ENCODE measurements at regions not wholly inside any gene's neighbourhood (a gene's known extent, or its start where the extent isn't known, plus 50 kb on each side); places are given as distances from the start of the nearest gene placed in this dataset.

- Histone ChIP-seq H3K27ac (ENCODE audit: low read depth in 2 of 2, low read length in 1 of 2) (no peak overlapping the region), H3K9me3 (ENCODE audit: control insufficient read depth in 2 of 2, insufficient read depth in 1 of 2, low read depth in 1 of 2, low read length in 1 of 2) (peaks cover 0 to 2% of the 10 kb centered on the region in 2 donors), H3K36me3 (ENCODE audit: control insufficient read depth in 2 of 2, insufficient read depth in 2 of 2, low read length in 1 of 2) (no peaks in the 10 kb centered on the region), H3K4me1 (ENCODE audit: control insufficient read depth in 2 of 2, insufficient read depth in 2 of 2, low read length in 1 of 2) (no peaks in the 10 kb centered on the region), H3K27me3 (ENCODE audit: control insufficient read depth in 1 of 2, insufficient read depth in 2 of 2, low read length in 2 of 2) (no peaks in the 10 kb centered on the region), H3K4me3 (ENCODE audit: low read depth in 1 of 2, low read length in 2 of 2) (no peak overlapping the region)
- WGBS, 2 donors: 74 to 77% methylated on average over 1 of the region's 1 CpG
These were observed 624.3 kb upstream of the FANCL start for GRCh38 chr2:58865436-58865835.

- Histone ChIP-seq H3K9me3 (ENCODE audit: control insufficient read depth in 2 of 2, insufficient read depth in 1 of 2, low read depth in 1 of 2, low read length in 1 of 2) (no peaks in the 10 kb centered on the region), H3K4me3 (ENCODE audit: low read depth in 1 of 2, low read length in 2 of 2) (no peak overlapping the region), H3K27me3 (ENCODE audit: control insufficient read depth in 1 of 2, insufficient read depth in 2 of 2, low read length in 2 of 2) (no peaks in the 10 kb centered on the region), H3K36me3 (ENCODE audit: control insufficient read depth in 2 of 2, insufficient read depth in 2 of 2, low read length in 1 of 2) (no peaks in the 10 kb centered on the region), H3K27ac (ENCODE audit: low read depth in 2 of 2, low read length in 1 of 2) (no peak overlapping the region), H3K4me1 (ENCODE audit: control insufficient read depth in 2 of 2, insufficient read depth in 2 of 2, low read length in 1 of 2) (no peaks in the 10 kb centered on the region)
- WGBS, 2 donors: 67 to 74% methylated on average over 3 of the region's 3 CpGs
These were observed 621.1 kb upstream of the FANCL start for GRCh38 chr2:58862244-58862643.

GRCh38 chr2:58860586-58860985 is 619.5 kb upstream of the FANCL start:
- WGBS, 2 donors: 30 to 56% methylated on average over 1 of the region's 1 CpG
- Histone ChIP-seq H3K4me1 (ENCODE audit: control insufficient read depth in 2 of 2, insufficient read depth in 2 of 2, low read length in 1 of 2) (no peaks in the 10 kb centered on the region), H3K4me3 (ENCODE audit: low read depth in 1 of 2, low read length in 2 of 2) (no peak overlapping the region), H3K36me3 (ENCODE audit: control insufficient read depth in 2 of 2, insufficient read depth in 2 of 2, low read length in 1 of 2) (no peaks in the 10 kb centered on the region), H3K9me3 (ENCODE audit: control insufficient read depth in 2 of 2, insufficient read depth in 1 of 2, low read depth in 1 of 2, low read length in 1 of 2) (no peaks in the 10 kb centered on the region), H3K27me3 (ENCODE audit: control insufficient read depth in 1 of 2, insufficient read depth in 2 of 2, low read length in 2 of 2) (no peaks in the 10 kb centered on the region), H3K27ac (ENCODE audit: low read depth in 2 of 2, low read length in 1 of 2) (no peak overlapping the region)

- Histone ChIP-seq H3K4me3 (ENCODE audit: low read depth in 1 of 2, low read length in 2 of 2) (no peak overlapping the region), H3K4me1 (ENCODE audit: control insufficient read depth in 2 of 2, insufficient read depth in 2 of 2, low read length in 1 of 2) (no peaks in the 10 kb centered on the region), H3K27ac (ENCODE audit: low read depth in 2 of 2, low read length in 1 of 2) (no peak overlapping the region), H3K36me3 (ENCODE audit: control insufficient read depth in 2 of 2, insufficient read depth in 2 of 2, low read length in 1 of 2) (no peaks in the 10 kb centered on the region), H3K9me3 (ENCODE audit: control insufficient read depth in 2 of 2, insufficient read depth in 1 of 2, low read depth in 1 of 2, low read length in 1 of 2) (no peaks in the 10 kb centered on the region), H3K27me3 (ENCODE audit: control insufficient read depth in 1 of 2, insufficient read depth in 2 of 2, low read length in 2 of 2) (no peaks in the 10 kb centered on the region)
- WGBS, 2 donors: 70 to 73% methylated on average over 6 of the region's 6 CpGs
These were observed 615.0 kb upstream of the FANCL start for GRCh38 chr2:58856100-58856499.

- WGBS, 2 donors: 57 to 59% methylated on average over 2 of the region's 2 CpGs
- H3K27ac ChIP-seq (ENCODE audit: low read depth in 2 of 2, low read length in 1 of 2): no peak overlapping the region
- H3K4me1 ChIP-seq (ENCODE audit: control insufficient read depth in 2 of 2, insufficient read depth in 2 of 2, low read length in 1 of 2): no peaks in the 10 kb centered on the region
- H3K4me3 ChIP-seq (ENCODE audit: low read depth in 1 of 2, low read length in 2 of 2): no peak overlapping the region
- no peaks in the 10 kb centered on the region for H3K27me3 ChIP-seq (ENCODE audit: control insufficient read depth in 1 of 2, insufficient read depth in 2 of 2, low read length in 2 of 2)
- H3K9me3 ChIP-seq (ENCODE audit: control insufficient read depth in 2 of 2, insufficient read depth in 1 of 2, low read depth in 1 of 2, low read length in 1 of 2): no peaks in the 10 kb centered on the region
- no peaks in the 10 kb centered on the region for H3K36me3 ChIP-seq (ENCODE audit: control insufficient read depth in 2 of 2, insufficient read depth in 2 of 2, low read length in 1 of 2)
These were observed 612.3 kb upstream of the FANCL start for GRCh38 chr2:58853420-58853819.

GRCh38 chr2:58852905-58853304 is 611.8 kb upstream of the FANCL start:
- no peak overlapping the region for H3K27ac ChIP-seq (ENCODE audit: low read depth in 2 of 2, low read length in 1 of 2)
- no peaks in the 10 kb centered on the region for H3K36me3 ChIP-seq (ENCODE audit: control insufficient read depth in 2 of 2, insufficient read depth in 2 of 2, low read length in 1 of 2)
- no peak overlapping the region for H3K4me3 ChIP-seq (ENCODE audit: low read depth in 1 of 2, low read length in 2 of 2)
- no peaks in the 10 kb centered on the region for H3K27me3 ChIP-seq (ENCODE audit: control insufficient read depth in 1 of 2, insufficient read depth in 2 of 2, low read length in 2 of 2)
- no peaks in the 10 kb centered on the region for H3K4me1 ChIP-seq (ENCODE audit: control insufficient read depth in 2 of 2, insufficient read depth in 2 of 2, low read length in 1 of 2)
- no peaks in the 10 kb centered on the region for H3K9me3 ChIP-seq (ENCODE audit: control insufficient read depth in 2 of 2, insufficient read depth in 1 of 2, low read depth in 1 of 2, low read length in 1 of 2)

GRCh38 chr2:58852243-58852642 is 611.1 kb upstream of the FANCL start:
- H3K4me3 ChIP-seq (ENCODE audit: low read depth in 1 of 2, low read length in 2 of 2): no peak overlapping the region
- H3K27ac ChIP-seq (ENCODE audit: low read depth in 2 of 2, low read length in 1 of 2): no peak overlapping the region
- no peaks in the 10 kb centered on the region for H3K27me3 ChIP-seq (ENCODE audit: control insufficient read depth in 1 of 2, insufficient read depth in 2 of 2, low read length in 2 of 2)
- no peaks in the 10 kb centered on the region for H3K4me1 ChIP-seq (ENCODE audit: control insufficient read depth in 2 of 2, insufficient read depth in 2 of 2, low read length in 1 of 2)
- 38 to 57% methylated on average over 5 of the region's 5 CpGs for WGBS, 2 donors
- no peaks in the 10 kb centered on the region for H3K9me3 ChIP-seq (ENCODE audit: control insufficient read depth in 2 of 2, insufficient read depth in 1 of 2, low read depth in 1 of 2, low read length in 1 of 2)
- no peaks in the 10 kb centered on the region for H3K36me3 ChIP-seq (ENCODE audit: control insufficient read depth in 2 of 2, insufficient read depth in 2 of 2, low read length in 1 of 2)

- 69 to 77% methylated on average over 2 of the region's 2 CpGs for WGBS, 2 donors
- no peaks in the 10 kb centered on the region for H3K9me3 ChIP-seq (ENCODE audit: control insufficient read depth in 2 of 2, insufficient read depth in 1 of 2, low read depth in 1 of 2, low read length in 1 of 2)
- no peak overlapping the region for H3K27ac ChIP-seq (ENCODE audit: low read depth in 2 of 2, low read length in 1 of 2)
- H3K4me3 ChIP-seq (ENCODE audit: low read depth in 1 of 2, low read length in 2 of 2): no peak overlapping the region
- no peaks in the 10 kb centered on the region for H3K4me1 ChIP-seq (ENCODE audit: control insufficient read depth in 2 of 2, insufficient read depth in 2 of 2, low read length in 1 of 2)
- H3K36me3 ChIP-seq (ENCODE audit: control insufficient read depth in 2 of 2, insufficient read depth in 2 of 2, low read length in 1 of 2): no peaks in the 10 kb centered on the region
- H3K27me3 ChIP-seq (ENCODE audit: control insufficient read depth in 1 of 2, insufficient read depth in 2 of 2, low read length in 2 of 2): no peaks in the 10 kb centered on the region
These were observed 610.5 kb upstream of the FANCL start for GRCh38 chr2:58851598-58851997.

GRCh38 chr2:58845011-58845410 is 603.9 kb upstream of the FANCL start:
- Histone ChIP-seq H3K4me1 (ENCODE audit: control insufficient read depth in 2 of 2, insufficient read depth in 2 of 2, low read length in 1 of 2) (no peaks in the 10 kb centered on the region), H3K36me3 (ENCODE audit: control insufficient read depth in 2 of 2, insufficient read depth in 2 of 2, low read length in 1 of 2) (no peaks in the 10 kb centered on the region), H3K27ac (ENCODE audit: low read depth in 2 of 2, low read length in 1 of 2) (no peak overlapping the region), H3K9me3 (ENCODE audit: control insufficient read depth in 2 of 2, insufficient read depth in 1 of 2, low read depth in 1 of 2, low read length in 1 of 2) (no peaks in the 10 kb centered on the region), H3K27me3 (ENCODE audit: control insufficient read depth in 1 of 2, insufficient read depth in 2 of 2, low read length in 2 of 2) (no peaks in the 10 kb centered on the region), H3K4me3 (ENCODE audit: low read depth in 1 of 2, low read length in 2 of 2) (no peak overlapping the region)
- 74 to 86% methylated on average over 3 of the region's 3 CpGs for WGBS, 2 donors

- 62 to 64% methylated on average over 5 of the region's 5 CpGs for WGBS, 2 donors
These were observed 601.5 kb upstream of the FANCL start for GRCh38 chr2:58842501-58843155.

More at GRCh38 chr2:58842501-58843155, 601.5 kb upstream of the FANCL start:
- Histone ChIP-seq H3K4me1 (ENCODE audit: control insufficient read depth in 2 of 2, insufficient read depth in 2 of 2, low read length in 1 of 2) (no peaks in the 10 kb centered on the region), H3K27me3 (ENCODE audit: control insufficient read depth in 1 of 2, insufficient read depth in 2 of 2, low read length in 2 of 2) (no peaks in the 10 kb centered on the region), H3K36me3 (ENCODE audit: control insufficient read depth in 2 of 2, insufficient read depth in 2 of 2, low read length in 1 of 2) (no peaks in the 10 kb centered on the region), H3K4me3 (ENCODE audit: low read depth in 1 of 2, low read length in 2 of 2) (no peak overlapping the region), H3K27ac (ENCODE audit: low read depth in 2 of 2, low read length in 1 of 2) (no peak overlapping the region), H3K9me3 (ENCODE audit: control insufficient read depth in 2 of 2, insufficient read depth in 1 of 2, low read depth in 1 of 2, low read length in 1 of 2) (no peaks in the 10 kb centered on the region)
